HepG2 (cell line): ENCODE measurements at regions not wholly inside any gene's neighbourhood (a gene's known extent, or its start where the extent isn't known, plus 50 kb on each side); places are given as distances from the start of the nearest gene placed in this dataset.

Experiments
- ATAC-seq: fragments of 200-7000 bp; cut with Tn5 transposase; 3 replicates; pipeline ENCODE4 v1.9.1; 2020; ENCODE audit warnings: mild to moderate bottlenecking, moderate library complexity
- BruUV-seq: library from RNA; stranded (reverse); fragments of 400-500 nt; replicated peaks from 2 replicates; lab custom pipeline; 2021; lab: Mats Ljungman, UMichigan
- CTCF ChIA-PET: fragments of 300-600 bp; formaldehyde crosslinking; extraction: SDS; loops from one replicate; lab custom pipeline; 2021; ENCODE audit warnings: low total read pairs, inconsistent platforms, low intra/inter-chr PET ratio; lab: Yijun Ruan, JAX
- POLR2A ChIA-PET: fragments of 350-600 bp; sonication (Branson Sonifier 250); formaldehyde crosslinking; loops from one replicate; lab custom pipeline; 2020; ENCODE audit warnings: antibody characterized with exemption, inconsistent platforms; lab: Yijun Ruan, JAX
- DNase-seq: peaks from one replicate; pipeline ENCODE4 v3.0.0-alpha.2; 2015; ENCODE audit warnings: low spot score
- FAIRE-seq: peaks from 3 replicates; lab custom pipeline; 2011; peaks lifted over from hg19 to GRCh38; lab: Jason Lieb, UNC
- H2AFZ ChIP-seq: one replicate; pipeline ENCODE4 v1.6.1; 2011; ENCODE audit warnings: low read length, inconsistent platforms
- H3K27ac ChIP-seq: fragments of 300-600 bp; 3 replicates; pipeline ENCODE4 v1.8.0; 2011; ENCODE audit warnings: mixed run types, mild to moderate bottlenecking, mixed read lengths, low read length, inconsistent platforms; ENCODE audit not compliant: insufficient read depth; ENCODE audit errors: extremely low read length
- H3K27me3 ChIP-seq, 2 experiments: fragments of 200-600 bp in 1 of 2; 2 replicates in 1 of 2; 3 replicates in 1 of 2; pipeline versions ENCODE4 v1.6.0 to v1.8.0; 2011; ENCODE audit warnings: low read length in 2 of 2, mild to moderate bottlenecking in 2 of 2, moderate library complexity in 2 of 2, inconsistent platforms in 1 of 2; ENCODE audit not compliant: insufficient read depth in 2 of 2, control insufficient read depth in 1 of 2
- H3K36me3 ChIP-seq, 2 experiments: fragments of 200-600 bp in 1 of 2; replicated peaks in 1 of 2; 2 replicates in 1 of 2; 3 replicates in 1 of 2; pipeline versions ENCODE4 v1.5.1 to v1.8.0; 2011; ENCODE audit warnings: low read length in 2 of 2, inconsistent platforms in 1 of 2; ENCODE audit not compliant: insufficient read depth in 2 of 2, control insufficient read depth in 1 of 2
- H3K4me1 ChIP-seq: 2 replicates; pipeline ENCODE4 v1.5.1; 2012; ENCODE audit warnings: low read length, inconsistent platforms; ENCODE audit not compliant: insufficient read depth
- H3K4me2 ChIP-seq: 2 replicates; pipeline ENCODE4 v1.6.0; 2011; ENCODE audit warnings: low read depth, low read length, inconsistent platforms
- H3K4me3 ChIP-seq, 3 experiments: fragments of 200-600 bp in 1 of 3; sonication (generic), shearing (Covaris generic) in 1 of 3; replicated peaks in 1 of 3; 2 replicates each; pipeline ENCODE4 v1.5.1; 2011 to 2016; ENCODE audit warnings: low read length in 3 of 3, inconsistent platforms in 2 of 3, low read depth in 2 of 3, mild to moderate bottlenecking in 2 of 3, control low read depth in 1 of 3, mixed read lengths in 1 of 3; ENCODE audit not compliant: insufficient read depth in 1 of 3
- H3K79me2 ChIP-seq: one replicate; pipeline ENCODE4 v1.6.1; 2011; ENCODE audit warnings: low read length, inconsistent platforms; ENCODE audit not compliant: insufficient read depth
- H3K9ac ChIP-seq: 2 replicates; pipeline ENCODE4 v1.6.0; 2011; ENCODE audit warnings: mild to moderate bottlenecking, low read depth, low read length, inconsistent platforms; ENCODE audit not compliant: insufficient read depth
- H3K9me3 ChIP-seq: 2 replicates; pipeline ENCODE4 v1.5.1; 2012; ENCODE audit warnings: mild to moderate bottlenecking, low read length
- H4K20me1 ChIP-seq: 2 replicates; pipeline ENCODE4 v1.6.0; 2011; ENCODE audit warnings: inconsistent platforms, mild to moderate bottlenecking, low read length, moderate library complexity; ENCODE audit not compliant: insufficient read depth
- ARNT2 ChIP-seq: sonication (generic); formaldehyde crosslinking; IDR thresholded peaks from 2 replicates; pipeline ENCODE4 v1.8.0; 2022; ENCODE audit warnings: mild to moderate bottlenecking, low read depth, missing genetic modification reagents, moderate library complexity
- BRD4 ChIP-seq: sonication (generic); formaldehyde crosslinking; IDR thresholded peaks from 2 replicates; pipeline ENCODE4 v1.4.0; 2020; ENCODE audit warnings: missing genetic modification reagents
- POGZ ChIP-seq: sonication (generic); formaldehyde crosslinking; IDR thresholded peaks from 2 replicates; pipeline ENCODE4 v1.4.0; 2020; ENCODE audit warnings: mild to moderate bottlenecking, missing genetic modification reagents
- RBM39 ChIP-seq: fragments of 200-400 bp; formaldehyde crosslinking; IDR thresholded peaks from one replicate; pipeline ENCODE4 v1.6.1; 2018; ENCODE audit warnings: antibody characterized with exemption, mild to moderate bottlenecking, low read depth, low read length; ENCODE audit not compliant: poor library complexity, severe bottlenecking
- RFX3 ChIP-seq: IDR thresholded peaks from 2 replicates; pipeline ENCODE4 v1.6.1; 2016; ENCODE audit warnings: missing biosample characterization, missing genetic modification reagents
- TCF7L2 ChIP-seq: IDR thresholded peaks from 2 replicates; pipeline ENCODE4 v1.6.1; 2011; ENCODE audit warnings: mild to moderate bottlenecking, low read depth, low read length, moderate library complexity
- WGBS: methylation state at CpG from one replicate; pipeline ENCODE4 v1.1.6; 2017; ENCODE audit warnings: low lambda C conversion rate; 5-methylcytosine and 5-hydroxymethylcytosine counted together
- in situ Hi-C: cut with HindIII; loops from 2 replicates; pipeline ENCODE4 v1.10.0; 2017; ENCODE audit warnings: low pct_unique_long_range_greater_than_20kb; ENCODE audit not compliant: extremely low pct_ligation_motif_present
- intact Hi-C: fragments of 100-400 bp; cut with micrococcal nuclease; formaldehyde crosslinking; loops from one replicate; pipeline ENCODE4 v1.10.0; 2022; ENCODE audit not compliant: unreplicated experiment
- TF ChIP-seq, protein P1 (sequence below): sonication (generic); formaldehyde crosslinking; IDR thresholded peaks from 2 replicates; pipeline ENCODE4 v1.5.0; 2020; ENCODE audit warnings: missing genetic modification reagents
- TF ChIP-seq, protein P2 (sequence below): sonication (generic); formaldehyde crosslinking; IDR thresholded peaks from 2 replicates; pipeline ENCODE4 v1.4.0; 2020; ENCODE audit warnings: mild to moderate bottlenecking, missing genetic modification reagents

DNA sequence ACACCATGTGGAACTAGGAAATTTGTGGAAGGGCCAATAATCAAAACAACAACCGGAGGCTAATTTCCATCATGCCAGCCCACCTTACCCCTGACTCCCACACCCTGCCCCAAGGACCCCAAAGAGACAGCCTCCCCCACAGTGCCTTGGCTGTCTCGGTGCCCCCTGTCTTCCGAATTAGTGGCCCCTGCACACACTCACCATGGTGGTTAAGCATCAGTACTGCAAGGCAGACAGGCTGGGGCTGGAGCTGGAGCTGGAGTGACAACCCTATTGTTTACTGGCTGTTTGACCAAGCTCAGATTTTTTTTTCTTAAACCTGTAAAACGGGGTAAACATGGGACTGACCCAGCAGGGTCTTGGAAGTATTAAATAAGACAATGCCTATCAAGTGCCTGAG, 238.0 kb downstream of the TFAP2C start (continued):
- TF ChIP-seq RFX3 (CRISPR knock-in tag) (no peak), BRD4 (no peak)
- TF ChIP-seq, protein P1, sequence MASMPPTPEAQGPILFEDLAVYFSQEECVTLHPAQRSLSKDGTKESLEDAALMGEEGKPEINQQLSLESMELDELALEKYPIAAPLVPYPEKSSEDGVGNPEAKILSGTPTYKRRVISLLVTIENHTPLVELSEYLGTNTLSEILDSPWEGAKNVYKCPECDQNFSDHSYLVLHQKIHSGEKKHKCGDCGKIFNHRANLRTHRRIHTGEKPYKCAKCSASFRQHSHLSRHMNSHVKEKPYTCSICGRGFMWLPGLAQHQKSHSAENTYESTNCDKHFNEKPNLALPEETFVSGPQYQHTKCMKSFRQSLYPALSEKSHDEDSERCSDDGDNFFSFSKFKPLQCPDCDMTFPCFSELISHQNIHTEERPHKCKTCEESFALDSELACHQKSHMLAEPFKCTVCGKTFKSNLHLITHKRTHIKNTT (CRISPR knock-in tag), result no peak
- TF ChIP-seq, protein P2, sequence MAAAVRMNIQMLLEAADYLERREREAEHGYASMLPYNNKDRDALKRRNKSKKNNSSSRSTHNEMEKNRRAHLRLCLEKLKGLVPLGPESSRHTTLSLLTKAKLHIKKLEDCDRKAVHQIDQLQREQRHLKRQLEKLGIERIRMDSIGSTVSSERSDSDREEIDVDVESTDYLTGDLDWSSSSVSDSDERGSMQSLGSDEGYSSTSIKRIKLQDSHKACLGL (CRISPR knock-in tag), result no peak
- TF ChIP-seq, all 625 proteins: peak for 0

DNA sequence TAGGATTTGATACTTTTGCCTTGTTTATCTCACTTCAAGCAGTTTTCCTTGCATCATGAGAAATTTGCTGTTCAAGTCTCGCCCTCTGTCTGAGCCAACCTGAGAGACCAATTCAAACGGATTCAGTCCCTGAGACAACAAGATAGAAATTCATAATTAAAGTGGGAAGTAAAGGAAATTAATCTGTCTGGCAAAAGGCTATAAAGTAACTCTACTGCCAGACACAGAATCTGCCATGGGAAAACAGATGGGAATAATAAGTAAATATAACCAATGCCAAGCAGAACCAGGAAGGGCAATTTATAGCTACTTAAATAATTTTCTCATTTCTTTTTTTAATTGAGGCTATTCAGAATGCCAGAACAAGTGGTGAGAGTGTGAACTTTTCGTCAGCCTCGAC, 239.6 kb downstream of the TFAP2C start:
- Histone ChIP-seq H3K36me3 (no peaks in the 10 kb centered on the region), H3K4me2 (no peak overlapping the region), H3K79me2 (no peaks in the 10 kb centered on the region), H3K9me3 (no peaks in the 10 kb centered on the region), H3K4me1 (no peaks in the 10 kb centered on the region), H2AFZ (no peak overlapping the region), H4K20me1 (no peaks in the 10 kb centered on the region), H3K4me3 (no peak overlapping the region), H3K27ac (no peak overlapping the region), H3K27me3 (peaks cover 3 to 64% of the 10 kb centered on the region in 2 experiments; a peak in 4 of 5 replicates), H3K9ac (no peak overlapping the region)
- BruUV-seq, result no TSS peak
- ChIA-PET CTCF (no interaction called here), POLR2A (no interaction called here)
- in situ Hi-C loops, result no loop called here
- intact Hi-C loops, result no loop called here
- DNase-seq (no peak), FAIRE-seq (no peak), ATAC-seq (no peak)
- 2% methylated on average over 4 of the region's 4 CpGs for WGBS
- TF ChIP-seq POGZ (CRISPR knock-in tag) (no peak), ARNT2 (CRISPR knock-in tag) (no peak), TCF7L2 (no peak), RBM39 (no peak)
